ENCODE measurements at regions not wholly inside any gene's neighbourhood (a gene's known extent, or its start where the extent isn't known, plus 50 kb on each side); places are given as distances from the start of the nearest gene placed in this dataset.

DNA sequence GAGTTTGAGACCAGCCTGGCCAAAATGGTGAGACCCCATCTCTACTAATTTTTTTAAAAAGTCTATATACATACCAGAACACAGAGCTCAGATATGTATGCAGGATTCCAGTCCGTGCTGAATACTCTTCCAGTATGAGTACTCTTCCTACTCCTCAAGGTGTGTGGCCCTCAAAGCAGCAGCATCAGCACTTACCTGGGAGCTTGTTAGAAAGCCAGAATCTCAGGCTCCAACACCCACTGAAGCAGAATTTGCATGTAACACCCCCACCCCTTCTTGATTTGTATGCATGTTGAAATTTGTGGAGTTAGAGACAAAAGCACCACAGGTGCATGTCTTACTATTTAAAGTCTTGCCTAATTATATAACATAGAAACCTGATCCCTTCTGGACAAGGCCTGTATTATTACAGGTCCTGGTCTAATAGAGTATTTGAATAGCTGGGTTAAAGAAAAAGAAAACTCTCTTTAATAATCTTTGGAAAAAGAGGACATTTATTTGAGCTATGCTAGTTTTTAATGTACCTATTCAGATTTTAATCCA lies 50.3 kb upstream of the NFE2L2 start:
- H3K36me3 ChIP-seq: no peaks in the 10 kb centered on the region
- no peak overlapping the region for H2AFZ ChIP-seq (replicated peaks)
- no peaks in the 10 kb centered on the region for H3K27me3 ChIP-seq
- Mint-ChIP-seq H3K36me3 (no peaks in the 10 kb centered on the region), H3K27ac (no peak overlapping the region), H3K4me3 (no peak overlapping the region), H3K9me3 (no peaks in the 10 kb centered on the region), H3K27me3 (ENCODE audit: insufficient read depth, low read depth) (peaks cover 2% of the 10 kb centered on the region), H3K4me1 (no peaks in the 10 kb centered on the region)
- H4K20me1 ChIP-seq (ENCODE audit: low read depth): no peaks in the 10 kb centered on the region
- H3F3A ChIP-seq (ENCODE audit: low read depth): no peaks in the 10 kb centered on the region
- TF ChIP-seq, protein P1, sequence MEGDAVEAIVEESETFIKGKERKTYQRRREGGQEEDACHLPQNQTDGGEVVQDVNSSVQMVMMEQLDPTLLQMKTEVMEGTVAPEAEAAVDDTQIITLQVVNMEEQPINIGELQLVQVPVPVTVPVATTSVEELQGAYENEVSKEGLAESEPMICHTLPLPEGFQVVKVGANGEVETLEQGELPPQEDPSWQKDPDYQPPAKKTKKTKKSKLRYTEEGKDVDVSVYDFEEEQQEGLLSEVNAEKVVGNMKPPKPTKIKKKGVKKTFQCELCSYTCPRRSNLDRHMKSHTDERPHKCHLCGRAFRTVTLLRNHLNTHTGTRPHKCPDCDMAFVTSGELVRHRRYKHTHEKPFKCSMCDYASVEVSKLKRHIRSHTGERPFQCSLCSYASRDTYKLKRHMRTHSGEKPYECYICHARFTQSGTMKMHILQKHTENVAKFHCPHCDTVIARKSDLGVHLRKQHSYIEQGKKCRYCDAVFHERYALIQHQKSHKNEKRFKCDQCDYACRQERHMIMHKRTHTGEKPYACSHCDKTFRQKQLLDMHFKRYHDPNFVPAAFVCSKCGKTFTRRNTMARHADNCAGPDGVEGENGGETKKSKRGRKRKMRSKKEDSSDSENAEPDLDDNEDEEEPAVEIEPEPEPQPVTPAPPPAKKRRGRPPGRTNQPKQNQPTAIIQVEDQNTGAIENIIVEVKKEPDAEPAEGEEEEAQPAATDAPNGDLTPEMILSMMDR (IDR thresholded peaks at IDR 0.05): no peak
- TF ChIP-seq EZH2phosphoT487 (IDR thresholded peaks at IDR 0.05) (no peak), EZH2 (IDR thresholded peaks at IDR 0.05) (no peak)
- H3K4me2 ChIP-seq: no peak overlapping the region
- no peak overlapping the region for H3K9ac ChIP-seq
- peaks cover 11% of the 10 kb centered on the region for H3K4me1 ChIP-seq
- H3K4me3 ChIP-seq: no peak overlapping the region
- DNase-seq (ENCODE audit: low spot score): no peak
- no peak overlapping the region for H3K27ac ChIP-seq
- no peaks in the 10 kb centered on the region for H3K79me2 ChIP-seq (ENCODE audit: low read depth)
- H3K9me3 ChIP-seq (ENCODE audit: low read depth): no peaks in the 10 kb centered on the region

DNA sequence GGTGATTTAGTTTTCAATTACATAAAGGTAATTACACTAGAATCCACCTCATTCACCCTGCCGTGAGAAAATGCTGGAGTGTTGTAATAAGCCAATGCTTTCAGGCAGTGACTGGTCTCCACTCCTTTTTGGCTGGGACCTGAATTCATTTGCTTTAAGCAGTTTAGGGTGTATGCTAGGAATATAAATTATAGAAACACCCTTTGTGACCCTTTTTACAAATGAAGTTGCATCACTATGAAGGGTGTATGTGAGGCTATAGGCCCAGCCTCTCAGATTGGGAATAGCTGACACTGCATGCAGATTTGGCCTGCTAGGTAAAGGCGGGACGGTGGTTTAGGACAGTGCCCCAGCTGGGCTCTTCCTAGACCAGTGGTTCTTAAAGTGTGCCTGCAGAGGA lies 50.8 kb upstream of the NFE2L2 start:
- no peak for DNase-seq (ENCODE audit: low spot score)
- no peaks in the 10 kb centered on the region for H4K20me1 ChIP-seq (ENCODE audit: low read depth)
- no peak overlapping the region for H3K27ac Mint-ChIP-seq
- no peaks in the 10 kb centered on the region for H3K79me2 ChIP-seq (ENCODE audit: low read depth)
- no peaks in the 10 kb centered on the region for H3K36me3 ChIP-seq
- H3K4me3 Mint-ChIP-seq: no peak overlapping the region
- H3K27me3 ChIP-seq: no peaks in the 10 kb centered on the region
- no peaks in the 10 kb centered on the region for H3K36me3 Mint-ChIP-seq
- H3K4me3 ChIP-seq: no peak overlapping the region
- H2AFZ ChIP-seq (replicated peaks): no peak overlapping the region
- no peak overlapping the region for H3K9ac ChIP-seq
- no peaks in the 10 kb centered on the region for H3K9me3 ChIP-seq (ENCODE audit: low read depth)
- no peak overlapping the region for H3K4me2 ChIP-seq
- no peak overlapping the region for H3K27ac ChIP-seq
- no peaks in the 10 kb centered on the region for H3F3A ChIP-seq (ENCODE audit: low read depth)
- H3K9me3 Mint-ChIP-seq: no peaks in the 10 kb centered on the region
- no peaks in the 10 kb centered on the region for H3K4me1 Mint-ChIP-seq
- H3K27me3 Mint-ChIP-seq (ENCODE audit: insufficient read depth, low read depth): peaks cover 2% of the 10 kb centered on the region
- no peak for TF ChIP-seq EZH2 (IDR thresholded peaks at IDR 0.05)
- TF ChIP-seq, protein P1 (IDR thresholded peaks at IDR 0.05): no peak
- TF ChIP-seq EZH2phosphoT487 (IDR thresholded peaks at IDR 0.05): no peak
- peaks cover 11% of the 10 kb centered on the region for H3K4me1 ChIP-seq

DNA sequence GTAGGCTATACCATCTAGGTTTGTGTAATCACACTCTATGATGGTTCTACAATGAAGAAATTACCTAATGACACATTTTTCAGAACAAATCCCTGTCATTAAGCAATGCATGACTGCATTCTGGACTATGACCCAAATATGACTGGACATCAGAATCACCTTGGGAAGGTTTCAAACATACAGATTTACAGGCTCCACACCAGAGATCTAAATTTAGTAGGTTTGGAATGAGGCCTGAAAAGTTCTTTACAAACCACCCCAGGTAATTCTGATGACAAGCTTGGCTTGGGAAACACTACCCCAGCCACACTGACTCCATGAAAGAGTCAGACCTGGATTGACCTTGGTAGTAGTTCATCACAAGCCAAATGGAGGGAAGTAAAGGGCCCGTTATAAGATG lies 52.2 kb upstream of the NFE2L2 start:
- H3K27ac ChIP-seq: no peak overlapping the region
- no peak for DNase-seq (ENCODE audit: low spot score)
- no peaks in the 10 kb centered on the region for H3K79me2 ChIP-seq (ENCODE audit: low read depth)
- no peaks in the 10 kb centered on the region for H3F3A ChIP-seq (ENCODE audit: low read depth)
- Mint-ChIP-seq H3K27ac (no peak overlapping the region), H3K27me3 (ENCODE audit: insufficient read depth, low read depth) (peaks cover 2% of the 10 kb centered on the region), H3K9me3 (no peaks in the 10 kb centered on the region), H3K4me1 (no peaks in the 10 kb centered on the region), H3K36me3 (no peaks in the 10 kb centered on the region), H3K4me3 (no peak overlapping the region)
- no peak overlapping the region for H3K4me3 ChIP-seq
- no peak overlapping the region for H3K9ac ChIP-seq
- no peaks in the 10 kb centered on the region for H3K36me3 ChIP-seq
- no peak overlapping the region for H3K4me2 ChIP-seq
- TF ChIP-seq, protein P1 (IDR thresholded peaks at IDR 0.05): no peak
- TF ChIP-seq EZH2 (IDR thresholded peaks at IDR 0.05): no peak
- no peaks in the 10 kb centered on the region for H3K9me3 ChIP-seq (ENCODE audit: low read depth)
- no peaks in the 10 kb centered on the region for H3K27me3 ChIP-seq
- no peak overlapping the region for H2AFZ ChIP-seq (replicated peaks)
- H4K20me1 ChIP-seq (ENCODE audit: low read depth): no peaks in the 10 kb centered on the region
- peaks cover 11% of the 10 kb centered on the region for H3K4me1 ChIP-seq
